H1 (cell line): ENCODE measurements at regions not wholly inside any gene's neighbourhood (a gene's known extent, or its start where the extent isn't known, plus 50 kb on each side); places are given as distances from the start of the nearest gene placed in this dataset.
"Not testable (repeated sequence)": the region's sequence is repeated elsewhere in the genome, so short reads cannot be mapped to it uniquely, and the experiment has no call there.

ENCODE experiments used
- CREB1 ChIP-seq: IDR thresholded peaks from 2 replicates; pipeline ENCODE4 v1.6.1; 2012; ENCODE audit warnings: inconsistent platforms
- HDAC2 ChIP-seq, 2 experiments: fragments of 300-600 bp in 1 of 2; sonication (generic) in 1 of 2; IDR thresholded peaks; 2 replicates each; pipeline ENCODE4 v1.6.1; 2011 to 2012; ENCODE audit warnings: low read depth in 2 of 2, low read length in 2 of 2, mild to moderate bottlenecking in 2 of 2, moderate library complexity in 2 of 2, borderline replicate concordance in 1 of 2, inconsistent platforms in 1 of 2
- RFX5 ChIP-seq: IDR thresholded peaks from 2 replicates; pipeline ENCODE4 v1.6.1; 2011; ENCODE audit warnings: low read depth, low read length, improper control_type of control experiment, borderline replicate concordance
- SP1 ChIP-seq: IDR thresholded peaks from 2 replicates; pipeline ENCODE4 v1.6.1; 2011; ENCODE audit warnings: low read depth, low read length

- TF ChIP-seq HDAC2 (IDR thresholded peaks at IDR 0.05; ENCODE audit: borderline replicate concordance in 1 of 2, low read depth in 2 of 2, low read length in 2 of 2); SP1; RFX5; CREB1: not testable (repeated sequence)
Observed at GRCh38 chr13:19359697-19360096, 178.1 kb upstream of the TUBA3C start.
